Thoracic aorta (tissue), 2 donors: ENCODE measurements at regions not wholly inside any gene's neighbourhood (a gene's known extent, or its start where the extent isn't known, plus 50 kb on each side); places are given as distances from the start of the nearest gene placed in this dataset.

Source experiments
- ATAC-seq: fragments of 150-250 bp; one replicate; pipeline ENCODE4 v1.8.0; 2017; ENCODE audit warnings: low read depth; ENCODE audit not compliant: insufficient number of reproducible peaks, low FRiP score
- DNase-seq: peaks from one replicate; pipeline ENCODE4 v3.0.0-alpha.2; 2020; ENCODE audit warnings: low spot score
- H3K27ac ChIP-seq, 2 donors: fragments of 200-600 bp; sonication (generic); 1 replicate in 1 of 2; 2 replicates in 1 of 2; pipeline ENCODE4 v1.5.1; 2016; ENCODE audit warnings: mild to moderate bottlenecking in 2 of 2, moderate library complexity in 2 of 2
- H3K27me3 ChIP-seq: fragments of 200-600 bp; sonication (generic); replicated peaks from 2 replicates; pipeline ENCODE4 v1.6.0; 2016; ENCODE audit warnings: mild to moderate bottlenecking; ENCODE audit not compliant: insufficient read depth
- H3K36me3 ChIP-seq: fragments of 200-600 bp; sonication (generic); one replicate; pipeline ENCODE4 v1.5.1; 2016
- H3K4me1 ChIP-seq, 2 donors: fragments of 200-600 bp; sonication (generic); 1 replicate in 1 of 2; 2 replicates in 1 of 2; pipeline versions ENCODE4 v1.5.1 to v1.6.0; 2016; ENCODE audit warnings: low read depth in 2 of 2, mild to moderate bottlenecking in 1 of 2; ENCODE audit not compliant: control insufficient read depth in 1 of 2
- H3K4me3 ChIP-seq: fragments of 200-600 bp; sonication (generic); 2 replicates; pipeline ENCODE4 v1.5.1; 2016; ENCODE audit warnings: mild to moderate bottlenecking
- H3K9me3 ChIP-seq: fragments of 200-600 bp; sonication (generic); 2 replicates; pipeline ENCODE4 v1.5.1; 2016
- TF ChIP-seq, protein P1 (sequence below): fragments of 200-600 bp; sonication (generic); IDR thresholded peaks from one replicate; pipeline ENCODE4 v1.5.1; 2019; ENCODE audit warnings: antibody characterized with exemption

GRCh38 chr9:108212184-108212583 lies 643.6 kb downstream of the ACTL7B start:
- no peak for ATAC-seq
- H3K36me3 ChIP-seq: no peaks in the 10 kb centered on the region
- no peaks in the 10 kb centered on the region for H3K27me3 ChIP-seq
- H3K9me3 ChIP-seq: no peaks in the 10 kb centered on the region
- H3K4me1 ChIP-seq: peaks cover 0 to 6% of the 10 kb centered on the region in 2 donors
- H3K4me3 ChIP-seq: no peak overlapping the region
- TF ChIP-seq, protein P1, sequence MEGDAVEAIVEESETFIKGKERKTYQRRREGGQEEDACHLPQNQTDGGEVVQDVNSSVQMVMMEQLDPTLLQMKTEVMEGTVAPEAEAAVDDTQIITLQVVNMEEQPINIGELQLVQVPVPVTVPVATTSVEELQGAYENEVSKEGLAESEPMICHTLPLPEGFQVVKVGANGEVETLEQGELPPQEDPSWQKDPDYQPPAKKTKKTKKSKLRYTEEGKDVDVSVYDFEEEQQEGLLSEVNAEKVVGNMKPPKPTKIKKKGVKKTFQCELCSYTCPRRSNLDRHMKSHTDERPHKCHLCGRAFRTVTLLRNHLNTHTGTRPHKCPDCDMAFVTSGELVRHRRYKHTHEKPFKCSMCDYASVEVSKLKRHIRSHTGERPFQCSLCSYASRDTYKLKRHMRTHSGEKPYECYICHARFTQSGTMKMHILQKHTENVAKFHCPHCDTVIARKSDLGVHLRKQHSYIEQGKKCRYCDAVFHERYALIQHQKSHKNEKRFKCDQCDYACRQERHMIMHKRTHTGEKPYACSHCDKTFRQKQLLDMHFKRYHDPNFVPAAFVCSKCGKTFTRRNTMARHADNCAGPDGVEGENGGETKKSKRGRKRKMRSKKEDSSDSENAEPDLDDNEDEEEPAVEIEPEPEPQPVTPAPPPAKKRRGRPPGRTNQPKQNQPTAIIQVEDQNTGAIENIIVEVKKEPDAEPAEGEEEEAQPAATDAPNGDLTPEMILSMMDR: no peak
- H3K27ac ChIP-seq: no peak overlapping the region
- no peak for DNase-seq

GRCh38 chr9:108211411-108211955 lies 644.3 kb downstream of the ACTL7B start:
- H3K36me3 ChIP-seq: no peaks in the 10 kb centered on the region
- DNase-seq (no peak), ATAC-seq (no peak)
- no peak overlapping the region for H3K27ac ChIP-seq
- peaks cover 0 to 6% of the 10 kb centered on the region in 2 donors for H3K4me1 ChIP-seq
- TF ChIP-seq, protein P1: no peak
- H3K27me3 ChIP-seq: no peaks in the 10 kb centered on the region
- H3K9me3 ChIP-seq: no peaks in the 10 kb centered on the region
- no peak overlapping the region for H3K4me3 ChIP-seq

GRCh38 chr9:108209132-108209685 lies 646.6 kb downstream of the ACTL7B start:
- TF ChIP-seq, protein P1: no peak
- Histone ChIP-seq H3K36me3 (no peaks in the 10 kb centered on the region), H3K9me3 (no peaks in the 10 kb centered on the region), H3K27ac (no peak overlapping the region), H3K4me1 (peaks cover 0 to 6% of the 10 kb centered on the region in 2 donors), H3K27me3 (no peaks in the 10 kb centered on the region), H3K4me3 (no peak overlapping the region)
- no peak for DNase-seq
- ATAC-seq: no peak

DNA sequence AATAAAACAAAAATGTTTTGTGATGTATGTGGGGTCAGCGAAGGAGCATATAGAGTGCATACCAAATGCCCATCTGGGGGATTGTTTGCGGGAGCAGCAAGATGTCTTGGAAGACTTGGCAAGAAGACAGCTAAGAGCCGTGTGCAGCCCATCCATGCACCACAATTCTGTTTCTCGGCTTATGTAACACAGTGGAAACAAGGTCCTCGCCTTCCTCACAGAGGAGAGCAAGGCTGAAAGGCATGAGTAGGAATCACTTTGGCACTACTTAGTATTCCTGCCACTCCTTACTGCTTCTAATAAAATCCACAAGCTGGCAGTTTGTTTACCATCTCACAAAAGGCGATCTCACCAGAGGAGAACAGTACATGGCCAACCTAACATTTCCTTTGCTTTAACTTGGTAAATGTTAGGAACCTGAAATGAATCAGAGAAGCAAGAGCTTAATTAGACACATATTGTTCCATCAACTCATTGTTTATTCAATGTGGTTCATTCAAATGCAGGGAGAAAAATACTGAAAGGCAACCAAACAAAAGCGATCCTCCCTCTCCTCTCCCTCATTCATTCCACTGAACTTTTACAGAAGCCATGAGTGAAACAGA lies 648.1 kb downstream of the ACTL7B start:
- no peak for ATAC-seq
- no peak overlapping the region for H3K27ac ChIP-seq

GRCh38 chr9:108205276-108205675 lies 650.5 kb downstream of the ACTL7B start:
- no peak for DNase-seq
- peaks cover under 1% of the 10 kb centered on the region for H3K9me3 ChIP-seq
- TF ChIP-seq, protein P1: no peak

More for the DNA sequence above, 648.1 kb downstream of the ACTL7B start:
- Histone ChIP-seq H3K4me3 (no peak overlapping the region), H3K4me1 (peaks cover 0 to 6% of the 10 kb centered on the region in 2 donors), H3K36me3 (no peaks in the 10 kb centered on the region), H3K9me3 (no peaks in the 10 kb centered on the region), H3K27me3 (no peaks in the 10 kb centered on the region)
- TF ChIP-seq, protein P1: no peak
- no peak for DNase-seq

More at GRCh38 chr9:108205276-108205675, 650.5 kb downstream of the ACTL7B start:
- no peak overlapping the region for H3K27ac ChIP-seq
- no peak overlapping the region for H3K4me3 ChIP-seq
- H3K36me3 ChIP-seq: no peaks in the 10 kb centered on the region
- ATAC-seq: no peak
- H3K27me3 ChIP-seq: no peaks in the 10 kb centered on the region
- H3K4me1 ChIP-seq: peaks cover 0 to 6% of the 10 kb centered on the region in 2 donors
